Islet of Langerhans (tissue), 1 donor: ENCODE measurements at regions not wholly inside any gene's neighbourhood (a gene's known extent, or its start where the extent isn't known, plus 50 kb on each side); places are given as distances from the start of the nearest gene placed in this dataset.
A peak's percentile ranks its signal among the peaks of the same experiment; 100 is the strongest.
"Not testable (repeated sequence)": the region's sequence is repeated elsewhere in the genome, so short reads cannot be mapped to it uniquely, and the experiment has no call there.

Experiments used
- FAIRE-seq: peaks from one replicate; lab custom pipeline; 2011; peaks lifted over from hg19 to GRCh38; lab: Jason Lieb, UNC

DNA sequence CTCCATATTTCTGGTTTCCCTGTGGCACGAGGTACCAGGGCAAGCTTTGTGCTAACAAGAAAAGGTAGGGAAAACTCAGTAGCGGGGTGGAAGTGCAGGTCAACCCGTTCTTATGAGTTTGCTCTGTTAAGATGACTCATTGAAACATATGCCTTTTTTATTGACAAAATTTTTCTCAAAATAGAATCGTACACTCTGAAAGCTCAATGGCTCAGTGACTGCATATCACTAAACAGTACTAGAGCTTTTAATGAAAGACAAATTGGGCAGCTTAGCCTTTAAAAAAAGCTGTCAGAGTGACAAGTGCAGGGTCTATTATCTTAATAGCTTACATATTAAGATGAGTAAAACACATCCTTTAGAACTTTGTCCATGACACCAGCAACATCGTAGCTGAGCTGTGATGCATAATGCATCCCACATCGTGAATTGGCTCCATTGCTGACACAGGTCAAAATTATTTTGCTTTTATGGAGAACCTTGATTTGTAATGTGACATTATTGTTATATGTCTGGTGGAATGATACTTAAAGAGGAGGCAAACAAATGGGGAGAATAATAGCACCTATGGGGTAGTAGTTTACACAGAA, 264.4 kb downstream of the ETV1 start:
- peak; percentile 99 for FAIRE-seq

DNA sequence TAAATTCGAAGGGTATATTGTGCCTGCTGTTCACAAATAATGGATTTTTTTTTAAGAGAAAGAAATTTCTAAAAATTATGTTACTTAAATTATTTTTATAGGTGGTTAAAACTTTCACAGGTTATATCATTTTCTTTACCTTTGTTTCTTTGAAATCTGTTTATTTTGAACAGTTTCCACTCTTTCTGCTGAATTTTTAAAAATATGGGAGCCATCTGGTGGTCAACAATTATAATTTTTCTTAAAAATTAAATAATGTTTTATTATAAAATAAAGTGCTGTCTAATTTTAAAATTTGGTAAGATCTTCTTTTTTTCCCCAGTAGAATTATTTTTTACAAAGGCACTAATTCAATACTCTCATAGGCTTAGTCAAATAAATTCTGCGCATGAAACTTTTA, 263.9 kb downstream of the ETV1 start:
- FAIRE-seq: no peak

DNA sequence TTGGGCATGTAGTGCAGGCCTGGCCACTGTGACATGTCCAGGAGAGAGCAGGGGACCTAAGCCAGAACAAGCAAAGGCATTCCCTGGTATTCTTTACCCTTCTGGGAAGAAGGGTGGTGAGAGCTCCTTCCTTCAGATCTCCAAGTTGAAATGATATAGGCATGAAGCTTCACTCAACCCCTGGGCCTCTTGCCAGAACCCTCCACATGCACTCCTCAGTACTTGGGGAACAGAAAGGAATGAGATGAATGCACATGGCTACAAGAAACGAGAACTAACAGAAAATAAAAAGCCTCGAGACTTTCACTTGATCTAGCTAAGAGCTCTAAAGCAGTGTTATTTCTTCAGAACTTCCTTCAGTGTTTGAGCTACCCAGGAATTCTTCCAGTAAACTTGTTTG, 262.2 kb downstream of the ETV1 start:
- no peak for FAIRE-seq

DNA sequence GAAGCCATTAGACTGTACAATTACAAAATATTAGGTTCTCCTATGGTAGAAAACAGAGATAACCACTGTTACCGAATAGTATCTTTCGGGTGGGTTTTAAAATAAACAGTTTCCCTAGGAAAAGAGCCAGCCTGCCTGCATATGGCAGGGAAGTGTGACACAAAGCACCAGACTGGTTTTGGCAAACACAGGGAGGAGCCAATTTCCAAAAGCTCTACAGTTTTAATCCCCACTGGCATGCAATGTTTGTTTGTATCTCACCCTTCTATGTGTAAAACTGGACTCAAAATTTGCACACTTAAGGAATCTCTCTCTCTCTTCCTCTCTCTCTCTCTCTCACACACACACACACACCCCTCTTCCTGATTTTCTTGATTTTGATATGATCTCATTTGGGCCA, 261.7 kb downstream of the ETV1 start:
- no peak for FAIRE-seq

DNA sequence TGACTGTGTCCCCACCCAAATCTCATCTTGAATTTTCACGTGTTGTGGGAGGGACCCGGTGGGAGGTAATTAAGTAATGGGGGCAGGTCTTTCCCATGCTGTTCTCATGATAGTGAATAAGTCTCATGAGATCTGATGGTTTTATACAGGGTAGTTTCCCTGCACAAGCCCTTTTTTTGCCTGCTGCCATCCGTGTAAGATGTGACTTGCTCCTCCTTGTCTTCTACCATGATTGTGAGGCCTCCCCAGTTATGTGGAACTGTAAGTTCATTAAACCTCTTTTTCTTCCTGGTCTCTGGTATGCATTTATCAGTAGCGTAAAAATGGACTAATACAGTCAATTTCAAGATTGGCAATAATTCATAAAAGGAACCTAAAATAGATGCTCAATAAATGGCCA, 261.0 kb downstream of the ETV1 start:
- not testable (repeated sequence) for FAIRE-seq

DNA sequence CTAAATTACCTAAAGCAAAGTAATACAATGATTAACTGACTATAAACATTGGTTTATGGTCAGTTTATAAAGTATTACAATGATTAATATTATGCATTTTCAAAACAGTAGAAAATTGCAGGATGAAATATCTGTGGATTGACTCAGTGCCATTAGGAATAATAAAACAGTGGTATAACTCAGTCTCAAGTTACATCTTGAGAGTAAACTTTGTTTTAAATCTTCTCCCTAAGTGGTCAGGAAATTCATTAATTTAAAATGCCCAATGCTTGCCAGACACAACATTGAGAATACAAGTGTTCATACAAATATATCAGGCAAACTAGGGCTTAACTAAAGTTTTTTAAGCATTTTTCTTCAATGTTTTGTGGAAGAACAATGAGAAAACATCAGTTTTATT, 257.8 kb downstream of the ETV1 start:
- FAIRE-seq: no peak

DNA sequence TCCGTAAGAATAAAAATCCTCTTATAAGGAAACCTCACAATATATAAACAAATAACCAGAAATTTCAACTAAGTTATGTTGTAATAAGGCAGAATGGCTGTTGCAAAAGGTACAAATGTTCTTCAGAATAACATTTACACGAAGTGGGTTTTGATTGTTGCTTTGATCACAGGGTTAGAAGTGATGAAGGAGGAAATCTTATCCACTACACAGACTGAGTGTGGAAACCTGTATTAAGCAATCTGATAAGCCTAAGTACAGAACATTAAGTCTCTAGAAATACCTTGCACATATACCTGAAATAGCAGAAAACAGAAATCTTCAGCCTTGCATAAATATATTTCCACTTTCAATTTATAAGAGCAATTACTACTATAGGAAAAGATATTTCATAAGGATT, 251.9 kb downstream of the ETV1 start:
- no peak for FAIRE-seq

DNA sequence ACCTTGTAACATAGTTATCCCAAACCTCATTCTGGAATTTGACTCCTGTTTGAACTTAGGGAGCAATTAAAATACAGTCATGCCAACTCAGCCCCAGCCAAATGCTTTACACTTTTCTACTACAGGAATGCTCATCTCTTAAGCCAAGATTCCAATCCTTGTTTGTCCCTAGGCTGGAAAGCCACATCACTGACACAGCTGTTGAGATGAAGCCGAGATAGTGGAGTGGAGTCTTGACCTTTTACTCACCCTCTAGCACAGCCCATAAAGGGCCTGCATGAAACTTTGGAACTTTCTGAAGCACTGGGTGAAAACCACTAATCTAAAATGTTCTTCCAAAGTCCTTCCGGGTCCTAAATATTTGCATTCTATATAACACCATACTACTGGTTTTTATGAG, 247.3 kb downstream of the ETV1 start:
- FAIRE-seq: no peak

DNA sequence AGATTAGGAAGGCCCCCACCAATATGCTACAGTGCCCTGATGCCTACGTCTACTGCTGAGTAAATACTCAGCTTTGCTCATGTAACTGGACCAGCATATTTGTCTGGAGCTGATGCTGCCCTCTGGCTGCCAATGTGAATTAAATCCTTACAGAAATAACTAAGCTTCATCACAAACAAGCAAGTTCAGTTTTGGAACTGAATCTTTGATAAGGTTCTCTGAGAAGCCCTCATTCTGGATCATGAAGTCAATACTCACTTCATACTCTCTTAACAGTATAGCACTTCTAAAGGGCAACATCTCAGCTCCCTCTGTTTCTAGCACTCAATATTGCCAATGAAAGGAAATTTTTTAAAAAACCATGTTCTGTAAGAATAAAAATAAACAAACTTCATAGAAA, 246.7 kb downstream of the ETV1 start:
- FAIRE-seq: peak; percentile 96

DNA sequence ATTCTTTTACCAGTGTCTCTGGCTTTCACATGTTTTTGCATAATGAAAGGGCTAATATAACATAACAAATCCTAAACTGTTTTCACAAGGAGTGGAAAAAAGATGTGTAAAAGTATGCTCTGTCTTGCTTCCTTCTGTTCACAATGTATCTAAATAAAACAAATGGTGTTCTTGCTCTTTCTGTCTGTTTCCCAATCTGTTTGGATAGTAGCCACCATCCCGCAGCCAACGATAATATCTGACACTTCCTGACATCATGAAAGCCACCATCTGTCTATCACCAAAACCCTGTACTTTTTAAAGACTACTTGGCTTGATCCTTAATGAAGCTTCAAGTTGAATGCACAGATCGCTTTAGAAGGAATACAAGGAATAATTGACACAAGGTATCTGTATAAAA, 246.2 kb downstream of the ETV1 start:
- FAIRE-seq: no peak

DNA sequence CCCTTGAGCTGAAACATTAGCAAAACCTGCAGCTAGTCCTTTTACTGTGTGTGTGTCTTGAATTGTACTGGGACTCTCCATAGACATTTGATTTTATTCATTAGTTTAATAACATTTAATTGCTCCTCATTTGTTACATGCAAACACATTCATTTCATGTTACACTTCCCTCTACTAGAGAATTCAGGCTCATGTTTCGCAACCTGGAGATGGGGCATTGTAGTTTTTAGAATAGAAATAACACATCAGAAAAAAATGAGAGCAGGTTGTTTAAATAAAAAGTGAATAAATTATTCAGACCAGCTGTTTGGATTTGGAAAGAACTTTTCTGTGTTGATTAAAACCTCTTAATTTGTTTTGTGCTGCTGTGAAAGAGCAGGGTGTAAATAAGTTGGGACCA, 243.9 kb downstream of the ETV1 start:
- no peak for FAIRE-seq

DNA sequence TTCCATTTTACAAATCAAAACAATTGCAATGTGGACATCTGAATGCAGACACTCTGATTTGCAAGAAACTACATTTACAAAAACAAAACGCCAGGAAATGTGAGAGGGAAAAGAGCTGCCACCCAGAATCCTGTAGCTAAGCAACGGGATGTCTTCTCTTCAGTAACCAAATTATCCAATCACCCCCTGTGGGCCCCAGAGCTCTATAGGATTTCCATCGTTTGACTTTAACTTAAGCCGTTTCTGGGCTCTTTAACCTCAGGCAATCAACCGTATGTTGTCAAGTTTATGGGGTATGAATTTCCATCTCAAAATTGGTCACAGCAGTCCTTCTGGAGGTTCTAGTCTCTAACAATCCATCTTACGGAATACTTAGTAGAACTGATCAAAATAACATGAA, 240.5 kb downstream of the ETV1 start:
- FAIRE-seq: no peak

DNA sequence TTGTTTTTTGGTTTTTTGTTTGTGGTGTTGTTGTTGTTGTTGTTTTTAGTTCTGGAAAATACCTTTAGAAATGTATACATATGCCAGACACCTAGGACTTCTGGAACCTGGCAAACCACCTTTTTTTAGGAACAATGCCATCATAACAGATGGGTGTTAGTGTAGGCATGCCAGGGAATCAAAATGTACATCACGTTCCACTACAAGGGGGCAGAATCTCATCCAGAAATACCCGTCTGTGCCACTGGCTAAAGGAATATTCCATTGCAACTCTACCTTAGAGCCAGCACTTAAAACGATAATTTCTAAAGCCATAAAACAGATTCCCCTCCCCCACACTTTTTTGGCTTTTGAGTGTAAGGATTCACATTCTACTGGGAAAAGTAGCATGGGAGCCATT, 239.8 kb downstream of the ETV1 start:
- FAIRE-seq: no peak

DNA sequence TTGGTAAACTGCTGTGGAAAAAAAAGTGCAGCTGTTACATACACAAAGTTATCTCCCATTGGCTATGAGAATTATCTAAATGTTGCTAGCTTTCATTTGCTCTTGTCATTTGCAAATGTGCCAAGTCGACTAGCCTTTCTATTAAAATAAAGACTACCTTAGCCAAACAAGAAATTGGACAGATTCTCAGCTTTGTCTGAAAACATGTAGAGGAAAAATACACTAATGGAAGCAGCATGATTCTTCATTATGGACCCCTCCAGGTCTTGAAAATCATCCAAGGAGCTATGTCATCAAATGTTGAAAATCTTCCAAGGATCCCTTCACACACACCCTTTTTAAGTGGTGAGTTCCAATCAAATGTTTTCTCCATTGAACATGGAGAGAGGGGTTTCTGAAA, 237.7 kb downstream of the ETV1 start:
- no peak for FAIRE-seq

DNA sequence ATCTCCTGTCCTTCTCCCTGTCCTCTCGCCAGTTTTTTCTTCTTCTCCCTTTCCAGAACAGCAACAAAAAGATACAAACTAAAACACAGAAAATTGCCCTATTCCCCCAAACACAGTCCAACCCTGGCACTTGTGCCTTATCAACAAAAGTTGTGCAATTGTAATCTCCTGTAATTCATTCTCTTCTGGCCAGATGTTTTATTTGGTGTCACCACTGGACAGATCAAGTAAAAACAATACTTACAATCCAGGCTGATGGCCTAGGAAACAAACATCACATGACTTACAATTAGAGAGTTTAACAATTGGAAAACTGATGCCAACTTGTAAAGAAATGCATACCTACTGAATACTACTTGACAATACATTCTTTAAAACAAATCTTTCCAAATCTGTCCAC, 231.6 kb downstream of the ETV1 start:
- no peak for FAIRE-seq

DNA sequence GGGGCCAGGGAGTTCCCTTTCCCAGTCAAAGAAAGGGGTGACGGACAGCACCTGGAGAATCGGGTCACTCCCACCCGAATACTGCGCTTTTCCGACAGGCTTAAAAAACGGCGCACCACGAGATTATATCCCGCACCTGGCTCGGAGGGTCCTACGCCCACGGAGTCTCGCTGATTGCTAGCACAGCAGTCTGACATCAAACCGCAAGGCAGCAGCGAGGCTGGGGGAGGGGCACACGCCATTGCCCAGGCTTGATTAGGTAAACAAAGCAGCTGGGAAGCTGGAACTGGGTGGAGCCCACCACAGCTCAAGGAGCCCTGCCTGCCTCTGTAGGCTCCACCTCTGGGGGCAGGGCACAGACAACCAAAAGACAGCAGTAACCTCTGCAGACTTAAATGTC, 223.6 kb downstream of the ETV1 start:
- FAIRE-seq: not testable (repeated sequence)

DNA sequence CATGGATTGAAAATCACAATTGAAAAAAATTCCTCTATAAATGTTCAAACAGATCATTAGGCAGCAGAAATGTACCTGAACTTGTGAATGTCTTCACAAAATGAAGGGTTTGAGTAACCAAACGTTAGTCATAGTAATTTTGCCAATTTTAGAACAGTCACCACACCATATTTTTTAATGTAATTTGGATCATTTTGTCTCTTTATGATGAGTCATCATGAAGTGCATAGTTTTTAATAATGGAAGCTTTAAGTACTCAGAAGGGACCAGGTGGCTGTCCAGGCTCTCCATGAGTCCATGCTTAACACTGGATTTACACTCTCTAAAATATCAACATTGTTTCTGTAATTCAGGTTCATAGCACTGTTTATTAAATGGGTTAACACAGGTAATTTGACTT, 219.2 kb downstream of the ETV1 start:
- peak; percentile 13 for FAIRE-seq

DNA sequence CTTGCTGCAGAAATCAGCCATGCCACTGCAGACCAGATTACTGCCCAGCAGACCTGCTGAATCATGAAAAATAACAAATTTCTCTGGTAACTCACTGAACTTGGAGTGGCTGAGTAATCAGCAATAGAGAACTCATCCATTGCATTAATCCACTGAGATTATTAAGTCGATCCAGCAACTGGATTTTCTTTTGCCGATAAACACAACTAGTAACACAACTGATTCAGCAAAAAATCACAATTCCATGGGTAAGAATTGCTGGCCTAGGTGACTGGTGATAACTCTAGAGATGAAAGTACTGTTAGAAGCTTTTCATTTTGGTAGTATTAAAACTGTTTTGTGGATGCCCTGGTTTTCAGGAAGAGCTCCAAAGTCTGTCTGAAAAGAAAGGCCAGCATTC, 214.5 kb downstream of the ETV1 start:
- no peak for FAIRE-seq

DNA sequence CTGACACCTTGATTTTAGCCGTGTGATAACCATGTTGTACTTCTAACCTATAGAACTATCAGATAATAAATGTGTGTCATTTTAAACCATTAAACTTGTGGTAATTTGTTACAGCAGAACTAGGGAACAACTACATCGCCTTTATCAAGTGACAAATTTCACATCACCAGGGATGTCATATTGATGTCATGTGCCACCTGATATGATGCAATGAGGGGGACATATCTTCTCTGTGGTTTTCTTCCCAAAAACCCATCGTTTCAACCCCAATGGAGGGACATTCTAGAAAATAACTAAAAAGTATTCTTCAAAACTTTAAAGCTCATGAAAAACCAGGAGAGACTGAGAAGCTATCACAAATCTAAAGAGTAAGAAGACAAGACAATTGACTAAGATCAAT, 212.2 kb downstream of the ETV1 start:
- no peak for FAIRE-seq

DNA sequence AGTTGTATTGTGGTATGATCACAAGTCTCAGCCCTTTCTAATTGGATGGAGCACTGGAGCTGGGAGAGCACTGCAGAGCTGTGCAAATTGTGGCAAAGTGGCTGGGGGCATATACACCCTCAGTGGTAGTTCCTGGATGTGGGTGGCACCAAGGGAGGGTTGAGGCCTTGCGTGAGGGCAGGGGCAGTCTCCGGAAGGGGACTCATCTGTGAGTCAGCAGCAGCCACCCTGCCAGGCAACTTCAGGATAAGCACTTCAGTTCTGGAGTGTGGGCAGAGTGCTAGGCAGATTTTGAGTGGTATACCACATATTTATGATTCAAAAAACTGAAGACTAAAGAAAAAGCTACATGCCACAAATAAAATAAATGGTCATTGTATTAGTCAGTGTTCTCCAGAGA, 210.5 kb downstream of the ETV1 start:
- no peak for FAIRE-seq

DNA sequence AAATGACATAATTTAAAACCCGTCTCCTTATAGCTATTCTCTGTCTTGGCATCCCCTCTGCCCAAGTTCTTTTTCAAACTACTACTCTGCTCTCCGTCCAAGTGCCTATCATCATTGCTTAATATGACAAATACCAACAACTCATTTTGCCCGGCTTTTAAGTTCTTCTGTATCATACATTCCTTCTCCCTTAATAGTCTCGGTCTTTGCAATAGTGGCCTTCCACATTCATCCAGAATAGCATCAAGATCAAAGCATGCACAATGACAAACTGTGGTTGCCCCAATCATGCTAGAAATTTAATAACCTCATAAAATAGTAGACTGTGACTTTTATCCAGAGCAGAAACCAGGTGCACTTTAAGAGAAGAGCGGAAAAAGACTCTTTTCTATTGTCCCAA, 198.9 kb downstream of the ETV1 start:
- no peak for FAIRE-seq

DNA sequence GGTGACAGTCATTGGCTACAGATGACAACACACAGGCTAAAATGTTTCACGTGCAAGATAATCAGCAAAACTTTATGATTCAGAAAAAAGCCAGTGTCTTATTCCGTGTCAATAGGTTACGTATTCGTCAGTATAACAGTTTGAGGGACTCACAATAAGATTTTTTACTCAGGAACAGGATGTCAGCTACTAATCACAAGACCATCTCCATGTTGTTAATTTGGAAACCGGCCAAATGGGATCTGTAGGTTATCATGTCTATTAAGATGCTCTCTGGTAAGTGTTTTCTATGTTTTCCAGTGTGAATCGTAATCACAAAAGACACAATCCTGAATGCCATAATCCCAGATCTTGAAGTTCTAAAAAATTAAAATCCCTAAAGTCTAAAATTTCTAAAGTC, 197.3 kb downstream of the ETV1 start:
- FAIRE-seq: no peak

DNA sequence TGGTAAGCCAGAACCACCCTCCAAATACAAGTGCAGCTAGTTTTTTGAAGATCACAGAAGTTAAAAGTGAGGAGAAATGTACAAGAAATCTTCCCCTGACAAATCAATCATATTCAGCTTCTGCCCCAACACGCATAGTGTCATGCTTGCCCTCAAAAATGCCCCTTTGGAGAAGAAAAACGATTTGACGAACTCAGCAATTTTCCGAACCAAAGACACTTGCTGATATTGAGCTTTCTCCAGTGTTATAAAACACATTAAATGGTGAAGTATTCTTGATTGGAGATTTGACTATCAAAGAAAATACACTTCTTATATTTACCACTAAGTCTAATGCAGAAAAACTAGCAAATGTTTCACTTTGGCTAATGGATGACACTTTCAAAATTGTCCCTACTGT, 195.5 kb downstream of the ETV1 start:
- no peak for FAIRE-seq

DNA sequence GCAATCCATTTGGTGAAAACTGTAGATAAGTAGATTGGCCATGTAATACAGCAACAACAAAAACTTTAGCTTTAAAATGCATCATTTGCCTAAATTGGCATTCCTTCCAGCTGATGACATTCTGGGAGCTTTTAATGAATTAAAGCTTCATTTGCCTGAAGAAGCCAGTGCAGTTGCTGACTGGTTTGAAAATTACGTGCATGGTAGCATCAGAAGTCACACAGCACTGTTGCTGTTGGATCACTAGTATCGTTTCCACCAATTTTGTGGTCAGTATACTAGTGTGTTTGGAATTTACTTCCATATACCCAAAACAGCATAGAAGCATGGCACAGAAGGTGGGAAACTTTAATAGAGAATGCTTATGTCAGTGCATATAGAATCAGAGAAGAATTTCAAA, 194.9 kb downstream of the ETV1 start:
- FAIRE-seq: peak; percentile 64

DNA sequence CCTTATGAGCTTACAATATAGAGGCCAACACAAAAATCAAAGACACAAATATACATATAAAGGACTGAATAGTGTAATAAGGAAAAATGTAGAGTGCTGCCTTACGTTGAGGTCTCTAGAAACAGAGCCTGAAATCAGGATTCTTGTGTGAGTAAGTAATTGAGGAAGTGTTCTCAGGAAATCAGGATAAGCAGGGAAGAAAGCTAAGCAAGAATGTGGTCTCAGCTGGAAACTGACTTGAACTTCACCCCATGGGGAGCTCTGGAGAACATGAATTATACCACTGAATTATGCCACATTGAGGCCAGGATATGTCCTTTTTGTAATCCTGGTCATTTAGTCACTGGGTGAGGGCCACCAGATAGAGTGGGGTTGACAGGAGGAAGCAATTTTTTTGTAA, 191.9 kb downstream of the ETV1 start:
- FAIRE-seq: no peak
